Vagina (tissue), 2 donors: ENCODE measurements at regions not wholly inside any gene's neighbourhood (a gene's known extent, or its start where the extent isn't known, plus 50 kb on each side); places are given as distances from the start of the nearest gene placed in this dataset.

Experiments
- POLR2A ChIP-seq, 2 donors: fragments of 450-650 bp; IDR thresholded peaks; one replicate each; pipeline ENCODE4 v1.6.1; 2017; ENCODE audit warnings: antibody characterized with exemption in 2 of 2, mild to moderate bottlenecking in 2 of 2, moderate library complexity in 2 of 2
- POLR2AphosphoS5 ChIP-seq, 2 donors: sonication (generic); formaldehyde crosslinking; IDR thresholded peaks; one replicate each; pipeline ENCODE4 v1.9.0; 2017; ENCODE audit warnings: antibody characterized with exemption in 2 of 2, mild to moderate bottlenecking in 2 of 2, low read depth in 1 of 2; ENCODE audit not compliant: insufficient read depth in 1 of 2
- TF ChIP-seq, protein P1 (sequence below), 3 experiments: fragments of 450-650 bp in 2 of 3; fragments of 200-600 bp in 1 of 3; sonication (generic) in 1 of 3; IDR thresholded peaks; one replicate each; pipeline ENCODE4 v1.5.1; 2017 to 2019; ENCODE audit warnings: antibody characterized with exemption in 3 of 3, mild to moderate bottlenecking in 2 of 3, moderate library complexity in 2 of 3

DNA sequence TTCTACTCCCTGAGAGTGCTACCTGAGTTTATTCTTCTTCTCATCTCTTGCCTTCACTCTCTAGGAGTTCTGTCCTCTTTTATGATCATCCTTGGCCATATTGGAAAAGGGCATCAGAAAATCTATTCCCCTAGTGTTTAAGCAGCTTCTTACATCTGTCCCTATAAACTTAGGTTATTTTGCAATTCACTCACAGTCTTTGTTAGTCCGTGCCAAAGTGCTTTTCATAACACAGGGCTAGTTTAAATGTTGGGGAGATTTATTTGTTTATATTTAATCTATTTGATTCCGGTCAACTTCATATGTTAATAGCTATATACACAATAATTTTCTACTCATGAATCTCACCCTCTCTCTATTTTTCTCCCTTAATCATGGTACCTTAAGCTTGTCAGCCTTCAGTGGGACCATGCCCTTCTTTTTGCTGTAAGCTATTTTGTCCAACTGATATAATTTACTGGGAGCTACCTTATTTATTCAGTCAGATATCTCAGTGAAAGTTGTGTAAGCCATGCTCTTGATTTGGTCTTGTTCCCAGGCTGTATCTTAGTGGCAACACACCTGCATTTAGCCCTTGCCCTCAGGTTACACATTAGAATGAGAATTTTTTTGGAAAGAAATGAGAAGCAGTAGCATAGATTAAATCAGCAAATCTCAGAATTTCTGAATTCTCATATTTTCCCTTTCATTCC lies 106.3 kb upstream of the SMYD2 start:
- TF ChIP-seq, protein P1, sequence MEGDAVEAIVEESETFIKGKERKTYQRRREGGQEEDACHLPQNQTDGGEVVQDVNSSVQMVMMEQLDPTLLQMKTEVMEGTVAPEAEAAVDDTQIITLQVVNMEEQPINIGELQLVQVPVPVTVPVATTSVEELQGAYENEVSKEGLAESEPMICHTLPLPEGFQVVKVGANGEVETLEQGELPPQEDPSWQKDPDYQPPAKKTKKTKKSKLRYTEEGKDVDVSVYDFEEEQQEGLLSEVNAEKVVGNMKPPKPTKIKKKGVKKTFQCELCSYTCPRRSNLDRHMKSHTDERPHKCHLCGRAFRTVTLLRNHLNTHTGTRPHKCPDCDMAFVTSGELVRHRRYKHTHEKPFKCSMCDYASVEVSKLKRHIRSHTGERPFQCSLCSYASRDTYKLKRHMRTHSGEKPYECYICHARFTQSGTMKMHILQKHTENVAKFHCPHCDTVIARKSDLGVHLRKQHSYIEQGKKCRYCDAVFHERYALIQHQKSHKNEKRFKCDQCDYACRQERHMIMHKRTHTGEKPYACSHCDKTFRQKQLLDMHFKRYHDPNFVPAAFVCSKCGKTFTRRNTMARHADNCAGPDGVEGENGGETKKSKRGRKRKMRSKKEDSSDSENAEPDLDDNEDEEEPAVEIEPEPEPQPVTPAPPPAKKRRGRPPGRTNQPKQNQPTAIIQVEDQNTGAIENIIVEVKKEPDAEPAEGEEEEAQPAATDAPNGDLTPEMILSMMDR (IDR thresholded peaks at IDR 0.05): no peak
- TF ChIP-seq POLR2A (IDR thresholded peaks at IDR 0.05) (no peak), POLR2AphosphoS5 (IDR thresholded peaks at IDR 0.05; ENCODE audit: insufficient read depth in 1 of 2, low read depth in 1 of 2) (no peak)
